GF-D8 (cell line): ENCODE measurements at regions not wholly inside any gene's neighbourhood (a gene's known extent, or its start where the extent isn't known, plus 50 kb on each side); places are given as distances from the start of the nearest gene placed in this dataset.

Experiments used
- DNase-seq: peaks from one replicate; lab custom pipeline; 2025; lab: John Stamatoyannopoulos, UW

DNA sequence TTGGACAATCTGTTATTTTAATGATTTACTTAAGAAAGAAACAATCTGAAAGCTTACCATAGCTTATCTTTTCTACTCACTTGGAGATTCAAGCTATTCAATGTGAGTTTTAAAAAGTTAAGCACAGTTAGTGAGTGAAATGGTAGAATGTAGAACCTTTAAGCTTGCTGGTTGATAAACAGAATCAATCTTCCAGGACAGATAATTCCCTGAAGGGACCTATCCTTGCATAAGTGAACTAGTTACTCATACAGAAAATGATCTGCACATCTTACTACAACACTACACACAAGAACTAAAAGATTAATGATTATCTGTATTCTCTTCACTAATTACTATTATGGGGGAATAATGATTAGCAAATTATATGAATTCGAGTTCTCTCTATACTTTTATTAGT, 165.6 kb downstream of the PALM2AKAP2 start:
- no peak for DNase-seq

DNA sequence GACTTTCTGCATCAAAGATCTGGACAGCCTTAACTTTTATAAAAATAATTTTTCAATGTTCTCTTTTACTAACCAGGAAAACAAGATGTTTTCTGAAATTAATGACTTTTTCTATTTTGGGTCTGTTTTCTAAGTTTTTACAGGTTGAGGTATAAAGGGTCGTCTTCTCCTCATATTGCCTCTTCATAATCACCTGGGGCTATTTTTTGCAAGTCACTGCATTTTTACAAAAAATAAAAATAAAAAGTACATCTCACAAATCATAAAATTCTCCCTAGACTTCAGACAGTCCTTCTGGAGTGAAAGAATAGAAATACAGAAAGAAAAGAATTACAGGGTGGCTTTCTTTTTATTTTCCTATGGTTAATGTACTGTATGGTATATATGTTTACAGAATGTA, 168.5 kb downstream of the PALM2AKAP2 start:
- no peak for DNase-seq

DNA sequence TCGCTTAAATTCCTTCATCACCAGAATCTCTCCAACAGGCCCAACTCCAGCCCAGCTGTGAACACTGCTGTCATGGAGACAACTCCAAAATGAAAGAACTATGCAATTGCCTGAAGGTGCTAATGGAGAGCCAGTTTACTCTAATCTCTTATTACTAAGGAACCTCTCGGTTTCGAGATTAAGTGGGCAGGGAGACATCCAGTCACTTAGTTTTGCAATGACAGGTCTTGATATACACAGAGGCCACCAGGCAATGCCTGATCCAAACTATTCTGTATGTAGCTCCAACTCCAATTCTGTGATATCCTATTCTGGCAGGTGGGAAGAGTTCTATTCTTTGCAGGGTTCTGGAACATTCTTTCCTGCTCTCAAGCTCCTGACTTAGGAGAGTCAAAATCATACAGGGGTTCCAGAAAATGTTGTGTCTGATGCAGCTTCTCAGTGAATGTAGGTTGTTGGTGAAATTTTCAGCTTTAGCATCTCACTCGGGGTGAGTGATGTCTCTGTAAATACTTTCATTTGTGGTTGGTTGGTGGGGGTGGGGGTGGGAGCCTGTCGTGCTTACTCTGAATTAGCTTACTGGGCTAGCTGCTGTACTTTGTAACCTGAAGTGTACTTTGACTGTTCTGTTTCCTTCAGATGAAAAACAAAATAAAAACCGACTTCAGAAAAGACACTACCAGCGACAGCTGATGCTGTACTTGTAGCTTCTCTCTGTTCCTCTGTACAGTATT, 170.9 kb downstream of the PALM2AKAP2 start:
- DNase-seq, result no peak

DNA sequence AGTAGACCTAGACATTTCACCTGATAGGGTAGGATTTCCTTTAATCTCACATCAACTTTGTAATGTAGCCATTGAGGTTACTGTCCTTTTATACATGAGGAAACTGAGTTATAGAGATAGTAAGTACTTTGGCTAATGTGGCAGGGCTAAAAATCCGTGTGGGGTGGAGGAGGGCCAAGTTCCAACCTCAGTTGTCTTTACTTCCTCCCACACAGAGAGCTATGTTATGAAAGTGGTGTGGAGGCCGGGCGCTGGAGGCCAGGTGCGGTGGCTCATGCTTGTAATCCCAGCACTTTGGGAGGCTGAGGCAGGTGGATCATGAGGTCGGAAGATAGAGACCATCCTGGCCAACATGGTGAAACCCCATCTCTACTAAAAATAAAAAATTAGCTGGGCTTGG, 173.3 kb downstream of the PALM2AKAP2 start:
- no peak for DNase-seq

DNA sequence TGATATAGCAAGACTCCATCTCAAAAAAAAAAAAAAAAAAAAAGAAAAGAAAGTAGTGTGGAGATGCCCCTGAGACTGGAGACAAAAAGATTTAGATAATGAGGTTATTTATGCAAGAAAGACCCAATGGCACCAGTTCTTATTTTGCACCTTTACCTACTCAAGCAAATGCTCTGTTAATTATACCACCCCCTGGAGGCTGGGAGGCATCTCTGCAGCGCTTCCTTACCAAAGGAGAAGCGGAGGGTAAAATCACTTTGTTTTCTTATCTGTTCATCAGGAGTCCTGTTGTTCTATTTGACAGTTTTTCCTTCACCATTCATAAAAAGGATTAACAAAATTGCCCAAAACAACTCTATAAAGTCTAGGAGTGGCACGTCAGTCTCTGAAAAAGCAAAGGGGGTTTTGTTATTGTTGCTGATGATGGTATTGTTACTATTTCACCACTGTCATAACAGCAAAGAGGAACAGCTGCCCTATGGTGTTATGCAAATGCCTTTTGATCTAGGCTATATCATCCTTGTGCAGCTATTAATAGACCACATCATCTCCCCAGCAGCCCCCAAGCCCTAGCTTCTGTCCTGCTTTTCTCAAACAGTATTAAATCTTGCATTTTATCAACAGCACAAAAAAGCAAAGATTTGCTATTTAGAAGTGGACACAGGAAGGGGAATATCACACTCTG, 174.0 kb downstream of the PALM2AKAP2 start:
- DNase-seq, result no peak

DNA sequence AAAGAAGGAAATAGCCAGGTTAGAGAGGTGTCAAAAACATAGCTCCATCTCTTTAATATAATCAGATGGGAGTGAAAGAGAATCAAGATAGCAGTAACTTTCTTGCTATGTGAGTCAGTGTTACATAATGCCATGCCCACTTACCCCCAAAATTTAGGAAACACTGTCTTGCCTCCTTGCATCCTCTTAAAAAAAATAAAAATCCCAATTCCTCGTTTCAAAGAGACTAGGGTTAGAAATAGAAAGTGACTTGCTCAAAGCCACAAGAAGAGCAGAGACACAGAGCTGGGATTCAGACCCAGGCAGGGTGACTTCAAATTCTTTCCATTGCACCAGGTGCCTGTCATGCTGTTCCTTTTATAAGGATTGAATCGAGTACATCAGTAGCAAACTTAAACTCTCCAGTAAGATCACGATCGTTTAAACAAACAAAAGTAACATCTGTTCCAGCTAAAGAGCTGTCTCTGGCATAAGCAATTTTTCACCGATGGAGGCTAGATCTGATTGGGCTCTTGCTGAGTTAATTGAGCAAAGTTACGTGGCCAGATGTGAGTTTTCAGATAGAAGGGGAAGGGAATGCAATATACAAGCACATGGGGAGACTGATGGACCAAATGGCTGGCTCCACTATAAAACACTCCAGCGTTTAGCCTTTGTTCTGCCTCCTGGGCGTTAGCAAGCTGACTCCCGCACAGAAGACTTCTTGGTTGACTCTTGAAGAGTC, 176.9 kb downstream of the PALM2AKAP2 start:
- no peak for DNase-seq

DNA sequence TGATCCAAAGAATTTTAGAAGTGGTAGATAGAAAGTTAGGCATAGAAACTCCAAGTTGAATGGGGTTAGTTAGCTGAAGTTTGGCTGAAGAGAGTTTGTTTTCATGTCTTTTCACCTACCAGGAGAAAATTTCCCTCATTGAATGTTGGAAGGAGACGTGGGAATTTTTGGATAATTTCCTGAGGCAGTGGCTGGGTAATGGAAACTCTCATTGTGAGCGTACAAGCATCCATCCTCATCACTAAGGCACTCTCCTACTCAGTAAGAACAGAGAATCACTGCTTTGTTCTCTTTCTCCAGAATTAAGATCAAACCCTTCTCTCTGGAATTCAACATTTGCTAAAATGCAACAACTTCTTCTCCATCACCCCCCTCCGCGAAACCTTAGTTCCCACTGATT, 179.7 kb downstream of the PALM2AKAP2 start:
- DNase-seq, result no peak

DNA sequence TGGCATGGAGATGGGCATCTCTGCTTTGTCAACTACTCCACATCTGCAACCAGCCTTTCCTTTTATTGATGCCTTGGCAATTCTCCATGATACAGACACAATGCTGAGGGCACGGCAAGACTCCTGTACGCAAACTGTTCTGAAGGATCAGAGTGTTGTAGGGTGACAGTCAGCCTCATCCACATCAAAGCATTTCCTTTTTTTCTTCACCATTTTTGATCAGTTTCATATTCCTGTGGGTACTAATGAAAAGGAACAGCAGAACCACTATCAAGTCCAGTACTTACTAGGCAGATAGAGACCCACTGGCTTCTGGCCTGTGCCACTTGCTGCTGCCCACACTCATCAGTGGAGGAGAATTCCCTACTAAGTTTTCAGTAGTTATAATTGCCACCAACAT, 181.6 kb downstream of the PALM2AKAP2 start:
- no peak for DNase-seq

DNA sequence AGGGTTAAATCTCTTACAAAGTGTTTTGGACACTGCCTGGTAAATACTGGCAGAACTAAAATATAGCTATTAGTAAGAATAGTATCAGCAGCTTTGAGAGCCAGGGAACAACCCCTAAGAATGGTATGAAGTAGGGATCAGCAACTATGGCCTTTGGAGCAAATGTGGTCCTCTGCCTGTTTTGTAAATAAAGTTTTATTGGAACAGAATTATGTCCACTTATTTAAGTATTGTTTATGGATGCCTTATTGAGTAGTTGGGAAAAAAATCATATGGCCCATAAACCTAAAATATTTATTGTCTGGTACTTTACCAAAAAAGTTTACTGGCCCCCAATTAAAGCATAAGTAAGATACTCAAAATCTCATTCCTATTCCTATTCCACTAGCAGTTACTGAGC, 182.2 kb downstream of the PALM2AKAP2 start:
- DNase-seq, result no peak

DNA sequence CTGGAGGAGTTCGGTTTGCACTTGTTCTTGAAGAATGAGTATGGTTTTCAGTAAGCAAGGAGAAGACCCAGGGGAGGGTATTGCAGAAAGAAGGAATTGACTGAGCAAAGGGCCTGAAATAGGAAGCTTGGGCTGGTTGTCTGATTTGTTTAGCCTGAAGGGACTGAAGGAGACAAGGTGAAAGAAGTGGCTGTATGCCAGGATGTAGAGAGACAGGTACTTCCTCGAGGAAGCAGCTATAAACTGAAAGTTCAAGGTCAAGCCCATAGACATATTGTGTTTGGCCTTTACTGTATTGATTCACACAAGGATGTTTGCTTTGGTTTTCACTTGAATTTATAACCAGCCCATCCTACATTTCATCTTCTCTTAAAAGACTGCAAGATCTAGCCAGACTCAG, 183.1 kb downstream of the PALM2AKAP2 start:
- no peak for DNase-seq

DNA sequence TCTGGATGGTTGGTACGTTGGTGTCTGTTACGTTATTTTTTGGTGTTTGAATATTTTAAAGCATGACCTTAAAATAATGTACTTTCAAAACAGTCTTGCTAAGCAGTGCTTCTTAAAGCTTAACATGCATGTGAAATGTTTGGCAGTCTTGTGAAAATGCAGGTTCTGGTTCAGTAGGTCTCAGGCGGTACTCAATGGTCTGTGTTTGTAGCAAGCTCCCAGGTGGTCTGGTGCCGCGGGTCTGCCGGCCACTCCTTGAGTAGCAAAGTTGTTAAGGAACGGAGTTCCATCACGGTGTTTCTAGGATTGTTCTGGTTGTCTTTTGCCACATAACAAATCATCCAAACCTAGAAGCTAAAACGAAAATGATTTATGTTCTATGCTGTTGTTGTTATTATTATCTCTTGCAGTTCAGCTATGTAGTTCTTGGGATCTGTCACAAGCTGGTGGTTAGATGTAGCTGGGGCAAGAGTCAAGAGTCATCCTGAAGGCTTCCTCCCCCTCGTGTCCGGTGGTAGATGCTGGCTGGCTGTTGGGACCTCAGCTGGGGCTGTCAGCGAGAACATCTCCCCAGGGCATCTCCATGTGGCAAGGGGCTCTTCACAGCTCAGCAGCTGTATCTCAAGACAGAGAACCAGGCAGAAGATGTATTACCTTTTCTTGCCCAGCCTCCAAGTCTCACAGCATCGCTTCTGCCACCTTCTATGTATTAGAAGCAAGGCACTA, 186.8 kb downstream of the PALM2AKAP2 start:
- no peak for DNase-seq

DNA sequence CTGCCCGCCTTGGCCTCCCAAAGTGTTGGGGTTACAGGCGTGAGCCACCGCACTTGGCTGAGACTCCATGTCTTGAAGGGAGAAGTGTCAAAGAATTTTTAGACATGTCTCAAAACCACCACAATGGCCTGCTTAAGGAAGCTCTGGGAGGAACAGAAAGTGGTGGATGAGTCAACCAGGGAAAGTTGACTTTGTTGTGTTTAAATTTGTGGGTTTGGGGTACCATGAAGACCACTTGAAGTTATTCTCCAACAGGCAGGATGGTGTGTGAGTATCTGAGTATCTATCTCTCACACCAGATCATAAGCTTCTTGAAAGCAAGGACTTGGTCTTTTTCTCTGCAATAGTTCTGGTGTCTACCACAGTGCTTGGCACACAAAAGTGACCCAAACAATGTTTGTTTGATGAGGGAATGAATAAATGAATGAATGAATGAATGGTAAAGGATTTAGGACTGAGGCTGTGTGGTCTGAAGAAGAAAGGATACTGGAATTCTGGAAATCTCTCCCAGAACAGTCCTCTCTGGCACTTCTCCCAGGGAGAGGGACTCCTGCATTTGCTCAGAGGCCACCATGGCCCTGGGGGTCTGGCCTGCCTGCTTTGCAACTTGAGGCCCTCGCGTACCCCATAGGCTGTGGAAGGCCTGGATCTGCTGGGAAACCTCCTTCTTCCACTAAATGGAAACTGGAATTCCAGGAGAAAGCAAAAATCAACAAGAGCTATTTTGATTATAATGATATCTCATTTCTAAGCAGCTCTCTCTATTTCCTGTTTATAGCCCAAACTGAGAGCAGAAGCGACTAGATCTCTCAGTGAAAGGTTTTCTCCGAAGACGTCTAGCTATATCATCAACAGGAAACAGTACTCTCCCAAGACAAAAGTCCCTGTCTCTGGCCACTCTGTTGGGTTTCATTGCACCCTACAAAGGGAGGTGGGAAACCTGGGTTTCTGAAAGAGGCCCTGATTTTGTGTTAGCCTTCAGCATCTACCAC, 187.9 kb downstream of the PALM2AKAP2 start:
- no peak for DNase-seq

DNA sequence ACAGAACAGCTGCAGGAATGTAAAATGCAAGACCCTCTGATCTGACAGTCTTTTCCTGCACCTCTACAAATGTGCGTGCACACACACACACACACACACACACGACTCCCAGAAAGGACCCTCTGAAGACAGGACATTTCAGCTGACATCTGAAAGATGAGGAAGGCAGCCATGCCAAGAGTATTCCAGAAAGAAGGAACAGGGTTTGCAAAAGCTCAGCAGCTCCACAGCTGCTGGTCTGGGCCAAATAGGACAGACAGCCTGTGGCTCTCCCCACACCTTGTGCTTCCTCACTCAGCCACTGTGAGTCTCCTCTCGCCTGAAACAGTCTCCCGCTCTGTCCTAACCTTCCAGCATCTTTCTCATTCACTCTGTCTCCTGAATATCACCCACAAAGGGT, 189.0 kb downstream of the PALM2AKAP2 start:
- DNase-seq, result no peak

DNA sequence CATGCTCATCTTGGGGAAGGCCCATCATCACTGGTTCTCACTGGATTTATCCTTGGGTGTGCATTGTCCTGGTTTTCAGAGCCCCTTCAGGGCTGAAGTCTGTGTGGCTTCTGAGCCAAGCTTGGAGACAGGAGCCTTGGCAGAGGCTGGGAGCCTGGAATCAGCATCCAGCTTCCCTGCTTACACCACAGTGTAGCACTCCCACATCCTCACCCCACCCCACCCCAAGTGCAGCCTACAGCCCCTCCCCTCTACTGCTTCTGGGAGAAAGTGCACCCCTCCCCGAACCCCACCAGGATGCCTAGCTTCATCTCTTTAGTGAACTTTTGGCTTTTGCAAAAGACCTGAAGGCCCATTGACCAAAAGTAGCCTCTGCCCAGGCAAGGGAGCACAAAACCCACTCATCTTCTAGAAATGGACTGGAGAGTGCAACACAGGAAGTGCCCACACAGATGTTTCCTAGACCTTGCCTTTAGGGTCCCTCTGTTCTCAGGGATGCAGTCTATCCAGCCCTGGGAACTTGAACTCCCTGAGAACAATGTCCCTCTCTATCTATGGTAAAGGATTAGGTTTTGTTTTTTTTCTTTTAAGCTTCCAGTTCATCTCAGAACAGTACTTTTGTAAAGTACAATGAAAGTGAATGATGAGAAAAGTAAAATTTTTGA, 189.7 kb downstream of the PALM2AKAP2 start:
- no peak for DNase-seq

DNA sequence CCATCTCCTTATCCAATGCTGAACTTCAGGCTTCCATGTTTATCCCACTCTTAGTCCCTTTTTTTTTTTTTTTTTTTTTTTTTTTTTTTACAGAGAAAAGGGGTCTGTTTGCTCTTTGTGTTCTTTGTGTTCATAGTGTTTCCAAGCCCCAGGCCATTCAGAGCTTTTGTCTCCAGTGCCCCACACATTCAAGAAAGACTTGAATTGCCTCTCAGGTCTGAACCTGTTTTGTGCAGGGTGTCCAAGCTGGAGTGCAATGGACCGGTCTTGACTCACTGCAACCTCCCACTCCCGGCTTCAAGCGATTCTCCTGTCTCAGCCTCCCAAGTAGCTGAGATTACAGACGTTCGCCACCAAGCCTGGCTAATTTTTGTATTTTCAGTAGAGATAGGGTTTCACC, 191.2 kb downstream of the PALM2AKAP2 start:
- no peak for DNase-seq

DNA sequence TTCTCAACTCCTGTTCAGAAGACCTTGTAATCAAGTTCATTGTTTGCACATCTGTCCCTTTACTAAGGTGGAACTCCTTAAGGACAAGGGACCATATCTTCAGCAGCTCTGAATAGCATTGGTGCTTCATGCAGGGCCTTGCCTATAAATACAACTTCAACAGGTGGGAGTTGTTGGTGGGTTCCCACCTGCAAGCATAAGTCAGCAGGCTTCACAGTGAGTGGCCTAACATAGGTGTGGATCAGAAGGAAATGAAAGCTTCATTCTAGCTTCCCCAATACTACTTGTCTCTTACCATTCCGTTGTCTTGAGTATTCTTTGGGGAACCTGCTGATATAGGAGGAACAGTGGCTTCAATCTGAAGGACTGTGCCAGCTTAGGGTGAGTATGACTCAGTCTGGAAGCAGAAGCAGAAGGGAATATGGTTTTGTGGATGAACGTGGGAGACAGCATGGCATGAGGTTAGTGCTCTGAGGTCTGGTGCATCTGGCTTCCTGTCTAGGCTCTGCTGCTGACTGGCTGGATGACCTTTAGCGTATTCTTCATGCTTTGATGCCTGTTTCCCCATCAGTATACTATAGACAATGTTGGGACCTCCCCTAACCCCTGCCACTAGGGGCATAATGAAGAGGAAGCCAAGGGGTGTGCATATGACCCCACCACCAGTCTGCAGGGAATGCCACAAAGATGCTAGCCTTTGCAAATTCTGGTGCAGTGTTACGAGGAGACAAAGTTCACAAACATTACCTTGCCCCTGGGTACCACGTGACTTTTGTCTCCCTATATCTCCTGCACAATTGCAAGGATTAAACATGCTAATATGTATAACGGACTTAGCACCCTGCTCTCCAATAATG, 192.3 kb downstream of the PALM2AKAP2 start:
- no peak for DNase-seq

DNA sequence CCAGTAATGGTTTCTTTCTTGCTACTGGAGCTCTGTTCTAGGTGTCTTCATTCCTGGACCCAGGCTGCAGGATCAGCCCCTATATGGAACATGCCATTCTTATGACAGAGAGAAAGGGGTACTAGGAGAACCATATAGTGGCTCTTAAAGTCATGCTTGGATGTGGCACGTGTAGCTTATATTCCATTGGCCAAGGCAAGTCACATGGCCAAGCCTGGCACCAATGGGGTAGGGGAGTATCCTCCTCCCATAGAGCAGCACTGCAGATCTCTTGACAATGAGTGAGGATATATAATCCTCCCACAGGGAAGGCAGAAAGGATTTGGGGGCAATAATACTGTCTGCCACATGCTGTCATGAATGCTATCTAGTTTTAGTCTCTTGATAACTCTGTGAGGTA, 193.3 kb downstream of the PALM2AKAP2 start:
- DNase-seq, result no peak

DNA sequence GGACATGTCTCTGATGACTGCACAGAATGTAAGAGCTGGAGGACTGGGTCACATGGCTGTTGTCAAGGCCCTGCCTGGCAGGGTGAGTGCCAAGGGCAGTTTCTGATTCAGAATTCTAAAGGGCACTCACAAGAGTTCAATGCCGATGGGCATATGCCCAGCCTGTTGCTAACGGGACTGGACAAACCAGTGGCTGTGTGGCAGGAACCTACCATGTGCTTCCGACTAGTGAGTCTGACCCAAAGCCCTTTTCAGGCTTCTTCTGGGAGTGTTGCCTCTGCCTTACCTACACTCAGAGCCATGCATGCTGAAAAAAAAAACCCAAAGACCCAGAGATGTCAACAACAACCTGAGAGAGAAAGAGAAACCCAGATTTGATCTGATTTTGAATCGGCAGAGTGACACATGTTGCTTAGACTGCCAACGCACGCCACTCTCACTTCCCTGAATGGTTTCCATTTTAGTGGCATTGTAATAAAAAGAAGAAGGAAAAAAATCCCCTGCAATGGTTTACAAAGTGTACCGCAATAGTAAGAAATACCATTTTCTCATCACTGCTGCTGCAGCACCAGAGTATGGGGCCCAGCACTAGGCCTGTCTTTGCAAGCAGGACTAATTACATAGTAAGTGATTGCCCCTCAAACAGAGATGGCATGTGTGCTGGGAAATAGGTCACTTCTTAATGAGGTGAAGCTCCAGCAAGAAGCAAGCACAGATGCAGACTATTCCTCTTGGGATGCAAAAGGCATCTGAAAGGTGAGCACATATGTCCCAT, 194.3 kb downstream of the PALM2AKAP2 start:
- DNase-seq, result no peak

DNA sequence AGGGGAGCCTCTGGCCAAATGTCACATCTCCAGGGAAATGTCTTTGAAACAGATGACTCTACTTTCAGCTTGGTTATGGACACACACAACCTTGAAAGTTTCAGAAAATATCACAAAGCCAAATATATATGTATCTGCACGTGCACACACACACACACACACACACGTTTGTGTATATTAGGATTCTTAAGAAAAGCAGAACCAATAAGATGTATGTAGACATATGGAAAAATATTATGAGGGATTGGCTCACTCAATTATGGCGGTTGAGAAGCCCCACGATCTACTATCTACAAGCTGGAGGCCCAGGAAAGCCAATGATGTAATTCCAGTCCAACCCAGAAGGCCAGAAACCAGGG, 194.9 kb downstream of the PALM2AKAP2 start:
- no peak for DNase-seq
